Effector CD4-positive, alpha-beta T cell (primary cell): ENCODE measurements at regions not wholly inside any gene's neighbourhood (a gene's known extent, or its start where the extent isn't known, plus 50 kb on each side); places are given as distances from the start of the nearest gene placed in this dataset.

Experiments used
- DNase-seq: peaks from one replicate; pipeline ENCODE4 v3.0.0-alpha.2; 2020

GRCh38 chr18:41829647-41830516, 125.2 kb upstream of the PIK3C3 start:
- DNase-seq = no peak

- DNase-seq = no peak
Measured at GRCh38 chr18:41828137-41828536, 126.9 kb upstream of the PIK3C3 start.

- DNase-seq = no peak
Measured at GRCh38 chr18:41820784-41821183, 134.2 kb upstream of the PIK3C3 start.

- DNase-seq = no peak
Measured at GRCh38 chr18:41818381-41819355, 136.4 kb upstream of the PIK3C3 start.

DNA sequence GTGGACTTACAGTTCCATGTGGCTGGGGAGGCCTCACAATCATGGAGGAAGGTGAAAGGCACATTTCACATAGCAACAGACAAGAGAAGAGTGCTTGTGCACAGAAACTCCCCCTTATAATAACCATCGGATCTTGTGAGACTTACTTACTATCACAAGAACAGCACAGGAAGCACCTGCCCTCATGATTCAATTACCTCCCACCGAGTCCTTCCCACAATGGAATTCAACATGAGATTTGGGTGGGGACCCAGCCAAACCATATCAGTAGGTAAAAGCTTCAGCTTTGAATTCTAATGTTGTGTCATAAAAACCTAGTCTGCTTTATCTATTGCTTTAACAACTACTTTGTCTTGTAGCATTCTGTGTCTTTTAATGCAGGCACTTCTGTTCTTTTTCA, 140.4 kb upstream of the PIK3C3 start:
- DNase-seq = no peak

GRCh38 chr18:41809652-41810051, 145.4 kb upstream of the PIK3C3 start:
- no peak for DNase-seq

- no peak for DNase-seq
Measured at GRCh38 chr18:41805341-41805740, 149.7 kb upstream of the PIK3C3 start.

GRCh38 chr18:41798879-41799278, 156.2 kb upstream of the PIK3C3 start:
- no peak for DNase-seq

- DNase-seq = no peak
Measured at GRCh38 chr18:41790687-41791086, 164.3 kb upstream of the PIK3C3 start.

GRCh38 chr18:41789001-41789400, 166.0 kb upstream of the PIK3C3 start:
- DNase-seq = no peak

GRCh38 chr18:41783879-41784278, 171.2 kb upstream of the PIK3C3 start:
- DNase-seq = no peak

DNA sequence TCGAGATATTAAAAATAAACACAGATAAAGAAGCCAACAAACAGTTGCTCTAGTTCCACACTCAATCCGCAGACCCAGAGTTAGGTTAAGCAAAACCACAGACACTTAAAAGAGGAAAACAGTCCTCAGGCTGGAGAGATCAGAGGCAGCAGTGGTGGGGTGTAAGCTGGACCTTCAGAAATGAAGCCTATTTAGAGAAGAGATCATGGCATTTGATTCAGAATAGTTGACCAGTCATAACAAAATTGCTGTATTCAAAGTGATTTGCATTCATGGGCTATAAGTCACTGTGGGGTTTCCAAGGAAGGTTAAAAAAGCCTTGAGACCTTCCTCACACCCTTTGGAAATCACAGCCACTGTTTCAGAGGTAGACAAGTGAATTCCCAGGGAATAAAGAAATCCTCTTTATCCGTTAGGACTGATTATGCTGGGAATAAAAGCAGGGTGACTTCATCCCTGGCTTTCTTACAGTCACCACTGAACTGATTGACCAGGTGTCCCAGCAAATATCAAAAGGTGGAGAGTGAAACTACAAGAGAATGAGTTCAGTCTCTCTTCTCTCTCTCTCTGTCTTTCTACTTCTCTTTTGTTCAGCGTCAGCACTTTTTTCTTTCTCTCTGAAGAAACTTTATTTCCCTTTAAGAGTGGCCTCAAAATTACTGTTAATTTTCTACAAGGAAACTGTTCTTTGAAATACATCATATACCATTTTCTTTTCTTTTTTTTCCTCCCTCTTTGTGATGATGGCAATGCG, 171.8 kb upstream of the PIK3C3 start:
- no peak for DNase-seq

GRCh38 chr18:41771973-41772372, 183.1 kb upstream of the PIK3C3 start:
- DNase-seq = no peak

DNA sequence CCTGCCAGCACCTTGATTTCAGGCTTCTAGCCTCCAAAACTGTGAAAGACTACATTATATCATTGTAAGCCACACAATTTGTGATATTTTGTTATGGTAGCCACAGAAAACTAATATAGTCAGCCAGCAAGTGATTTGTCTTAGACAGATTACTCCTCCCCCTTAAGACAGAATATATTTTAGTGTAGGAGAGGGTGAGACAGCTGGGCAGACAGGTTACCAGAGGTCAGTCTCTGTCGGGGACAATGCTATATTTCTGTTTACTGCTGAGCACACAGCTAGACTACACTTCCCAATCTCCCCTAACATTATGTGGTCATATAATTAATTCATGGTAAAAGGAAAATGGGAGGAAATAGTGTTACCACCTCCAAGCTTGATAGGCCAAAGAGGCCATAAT, 185.8 kb upstream of the PIK3C3 start:
- DNase-seq = no peak

DNA sequence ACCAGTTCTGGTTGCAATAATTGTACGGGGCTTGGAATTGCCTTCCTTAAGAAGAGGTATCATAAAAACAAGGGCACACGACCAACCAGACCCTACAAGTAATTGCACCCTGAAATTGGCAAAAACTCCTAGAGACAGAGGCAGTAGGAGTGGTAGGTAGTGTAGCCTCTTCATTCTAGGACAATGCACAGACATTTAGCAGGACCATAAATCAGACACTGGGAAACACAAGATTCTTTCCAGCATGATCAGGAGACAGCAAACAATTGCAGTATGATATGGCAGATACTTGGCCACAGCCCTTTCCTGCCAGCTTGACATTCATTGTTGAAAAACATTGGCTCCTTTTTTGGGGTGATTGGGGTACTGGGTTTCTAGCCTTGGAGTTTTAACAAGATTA, 186.6 kb upstream of the PIK3C3 start:
- DNase-seq = no peak

DNA sequence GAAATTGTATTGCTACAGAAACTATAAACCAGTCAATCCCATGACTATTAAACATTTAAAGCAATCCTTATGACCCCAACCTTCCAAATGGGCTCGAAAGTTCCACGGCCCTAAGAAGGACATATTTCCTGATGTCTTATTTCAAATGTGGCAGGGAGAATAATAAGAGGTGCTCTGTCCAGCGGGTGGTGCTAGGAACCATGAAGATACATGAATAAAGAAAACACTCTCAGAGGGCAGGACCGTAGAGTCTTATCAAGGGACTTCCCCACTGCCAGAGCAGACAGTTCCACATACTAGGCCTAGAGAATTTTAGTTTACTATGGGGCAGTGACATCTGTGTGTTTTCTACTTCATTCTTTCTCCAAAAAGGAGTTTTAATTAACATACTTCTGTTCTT, 187.1 kb upstream of the PIK3C3 start:
- DNase-seq = no peak

GRCh38 chr18:41765460-41765859, 189.6 kb upstream of the PIK3C3 start:
- no peak for DNase-seq

GRCh38 chr18:41763361-41763760, 191.7 kb upstream of the PIK3C3 start:
- DNase-seq = no peak

- no peak for DNase-seq
Measured at GRCh38 chr18:41761333-41762018, 193.6 kb upstream of the PIK3C3 start.

- DNase-seq = no peak
Measured at GRCh38 chr18:41758534-41758933, 196.5 kb upstream of the PIK3C3 start.

DNA sequence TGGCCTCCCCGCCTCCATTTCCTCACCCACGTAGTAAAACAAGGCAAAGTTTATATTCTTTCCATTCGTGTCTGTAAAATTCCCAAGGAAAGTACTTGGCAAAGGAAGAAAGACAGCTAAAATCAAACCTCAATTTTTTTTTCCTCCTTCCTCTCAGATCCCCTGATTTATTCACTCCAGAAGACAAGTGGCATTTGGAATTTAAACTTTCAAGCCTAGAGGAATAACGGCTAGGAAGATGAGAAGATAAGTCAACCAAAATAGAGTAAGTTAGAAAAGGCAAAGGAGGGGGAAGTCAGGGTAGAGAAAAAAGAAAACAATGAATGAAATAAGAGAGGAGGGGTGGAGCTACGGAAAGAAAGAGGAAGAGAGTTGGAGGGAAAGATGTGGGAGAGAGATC, 198.9 kb upstream of the PIK3C3 start:
- DNase-seq = no peak

GRCh38 chr18:41754332-41754731, 200.7 kb upstream of the PIK3C3 start:
- no peak for DNase-seq
